Loucy (cell line): ENCODE measurements at regions not wholly inside any gene's neighbourhood (a gene's known extent, or its start where the extent isn't known, plus 50 kb on each side); places are given as distances from the start of the nearest gene placed in this dataset.

Experiments used
- EZH2phosphoT487 ChIP-seq: fragments of 200-600 bp; IDR thresholded peaks from 2 replicates; pipeline ENCODE4 v1.6.1; 2018; ENCODE audit warnings: antibody characterized with exemption, mild to moderate bottlenecking, moderate library complexity, borderline replicate concordance
- TF ChIP-seq, protein P1 (sequence below): fragments of 200-600 bp; sonication (generic); conservative IDR thresholded peaks from 2 replicates; pipeline ENCODE4 v1.5.1; 2014; ENCODE audit warnings: mild to moderate bottlenecking, antibody characterized with exemption, low read length

DNA sequence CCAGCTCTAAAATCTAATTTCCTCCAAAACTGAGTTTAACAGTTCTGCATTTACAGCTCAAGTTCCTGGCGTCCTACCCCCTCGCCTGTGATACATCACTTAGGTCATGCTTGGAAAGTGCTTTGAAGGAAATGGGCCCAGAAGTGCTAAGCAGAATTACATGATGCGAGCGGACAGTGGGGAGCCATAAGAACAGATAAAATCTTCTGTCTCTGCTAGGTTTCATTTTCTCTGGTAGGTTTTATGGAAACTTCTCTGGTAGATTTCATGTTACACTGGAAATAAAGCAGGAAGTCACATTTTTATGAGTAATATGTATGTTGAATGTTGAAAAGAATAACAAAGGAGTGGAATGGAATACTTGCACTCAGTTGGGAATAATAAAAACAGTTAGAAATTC is 138.3 kb downstream of the ZDHHC21 start:
- TF ChIP-seq, protein P1, sequence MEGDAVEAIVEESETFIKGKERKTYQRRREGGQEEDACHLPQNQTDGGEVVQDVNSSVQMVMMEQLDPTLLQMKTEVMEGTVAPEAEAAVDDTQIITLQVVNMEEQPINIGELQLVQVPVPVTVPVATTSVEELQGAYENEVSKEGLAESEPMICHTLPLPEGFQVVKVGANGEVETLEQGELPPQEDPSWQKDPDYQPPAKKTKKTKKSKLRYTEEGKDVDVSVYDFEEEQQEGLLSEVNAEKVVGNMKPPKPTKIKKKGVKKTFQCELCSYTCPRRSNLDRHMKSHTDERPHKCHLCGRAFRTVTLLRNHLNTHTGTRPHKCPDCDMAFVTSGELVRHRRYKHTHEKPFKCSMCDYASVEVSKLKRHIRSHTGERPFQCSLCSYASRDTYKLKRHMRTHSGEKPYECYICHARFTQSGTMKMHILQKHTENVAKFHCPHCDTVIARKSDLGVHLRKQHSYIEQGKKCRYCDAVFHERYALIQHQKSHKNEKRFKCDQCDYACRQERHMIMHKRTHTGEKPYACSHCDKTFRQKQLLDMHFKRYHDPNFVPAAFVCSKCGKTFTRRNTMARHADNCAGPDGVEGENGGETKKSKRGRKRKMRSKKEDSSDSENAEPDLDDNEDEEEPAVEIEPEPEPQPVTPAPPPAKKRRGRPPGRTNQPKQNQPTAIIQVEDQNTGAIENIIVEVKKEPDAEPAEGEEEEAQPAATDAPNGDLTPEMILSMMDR: no peak
- no peak for TF ChIP-seq EZH2phosphoT487
